ENCODE measurements at regions not wholly inside any gene's neighbourhood (a gene's known extent, or its start where the extent isn't known, plus 50 kb on each side); places are given as distances from the start of the nearest gene placed in this dataset.

- no peak for TF ChIP-seq CTCF (IDR thresholded peaks at IDR 0.05)
- TF ChIP-seq POLR2A (IDR thresholded peaks at IDR 0.05): no peak
Measured at GRCh38 chr21:32192291-32193097, 86.4 kb downstream of the MIS18A start.
